GM12878 (cell line): ENCODE measurements at regions not wholly inside any gene's neighbourhood (a gene's known extent, or its start where the extent isn't known, plus 50 kb on each side); places are given as distances from the start of the nearest gene placed in this dataset.

Source experiments
- ATAC-seq: fragments of 200-7000 bp; cut with Tn5 transposase; 3 replicates; pipeline ENCODE4 v1.9.1; 2020; ENCODE audit warnings: mild to moderate bottlenecking, moderate library complexity
- BruUV-seq: library from RNA; stranded (reverse); fragments of 400-500 nt; replicated peaks from 2 replicates; lab custom pipeline; 2021; lab: Mats Ljungman, UMichigan
- CTCF ChIA-PET: fragments of 300-600 bp; sonication (Branson Sonifier 250); formaldehyde crosslinking; extraction: SDS; loops from one replicate; lab custom pipeline; 2021; ENCODE audit warnings: inconsistent platforms; lab: Yijun Ruan, JAX
- POLR2A ChIA-PET: fragments of 350-600 bp; formaldehyde crosslinking; extraction: SDS; loops from one replicate; lab custom pipeline; 2021; ENCODE audit warnings: inconsistent platforms; lab: Charles Lee
- RAD21 ChIA-PET: fragments of 300-600 bp; sonication (Branson Sonifier 250); formaldehyde crosslinking; loops from one replicate; lab custom pipeline; 2023; ENCODE audit warnings: antibody characterized with exemption; ENCODE audit not compliant: unreplicated experiment; lab: Charles Lee
- SMC1A ChIA-PET: fragments of 300-600 bp; sonication (Branson Sonifier 250); formaldehyde crosslinking; loops from one replicate; lab custom pipeline; 2023; ENCODE audit not compliant: unreplicated experiment, uncharacterized antibody; lab: Charles Lee
- DNase-seq: peaks from one replicate; pipeline ENCODE4 v3.0.0-alpha.2; 2011; ENCODE audit warnings: low read depth, low spot score
- FAIRE-seq: peaks from 3 replicates; lab custom pipeline; 2011; peaks lifted over from hg19 to GRCh38; lab: Jason Lieb, UNC
- H2AFZ ChIP-seq: 2 replicates; pipeline ENCODE4 v1.6.0; 2011; ENCODE audit warnings: low read depth, low read length, control low read depth; ENCODE audit not compliant: control insufficient read depth
- H3K27ac ChIP-seq: 2 replicates; pipeline ENCODE4 v1.5.1; 2011; ENCODE audit warnings: control low read depth; ENCODE audit not compliant: control insufficient read depth, insufficient read depth
- H3K27me3 ChIP-seq, 2 experiments: replicated peaks in 1 of 2; 2 replicates each; pipeline versions ENCODE4 v1.6.0 to v1.6.1; 2011; ENCODE audit warnings: low read length in 1 of 2; ENCODE audit not compliant: control insufficient read depth in 2 of 2, insufficient read depth in 2 of 2
- H3K36me3 ChIP-seq, 2 experiments: 2 replicates each; pipeline ENCODE4 v1.5.1; 2011; ENCODE audit warnings: low read length in 1 of 2; ENCODE audit not compliant: control insufficient read depth in 2 of 2, insufficient read depth in 2 of 2
- H3K4me1 ChIP-seq: 2 replicates; pipeline ENCODE4 v1.6.1; 2011; ENCODE audit warnings: mild to moderate bottlenecking, low read length, moderate library complexity, mixed read lengths; ENCODE audit not compliant: control insufficient read depth, insufficient read depth
- H3K4me2 ChIP-seq: 2 replicates; pipeline ENCODE4 v1.6.0; 2011; ENCODE audit warnings: control low read depth; ENCODE audit not compliant: control insufficient read depth, insufficient read depth
- H3K4me3 ChIP-seq: fragments of 200-600 bp; sonication (generic); 2 replicates; pipeline ENCODE4 v1.5.1; 2016
- H3K79me2 ChIP-seq: 2 replicates; pipeline ENCODE4 v1.6.0; 2011; ENCODE audit warnings: low read length; ENCODE audit not compliant: control insufficient read depth, insufficient read depth
- H3K9ac ChIP-seq: 2 replicates; pipeline ENCODE4 v1.8.0; 2011; ENCODE audit warnings: low read length, control low read depth, mixed read lengths; ENCODE audit not compliant: control insufficient read depth, insufficient read depth
- H3K9me3 ChIP-seq: replicated peaks from 3 replicates; pipeline ENCODE4 v1.5.1; 2011; ENCODE audit warnings: mild to moderate bottlenecking, low read length; ENCODE audit not compliant: control insufficient read depth, insufficient read depth
- H4K20me1 ChIP-seq: 2 replicates; pipeline ENCODE4 v1.6.0; 2011; ENCODE audit not compliant: control insufficient read depth, insufficient read depth
- BCL3 ChIP-seq: IDR thresholded peaks from 2 replicates; pipeline ENCODE4 v1.6.1; 2011; ENCODE audit warnings: borderline replicate concordance, low read depth, mild to moderate bottlenecking, moderate library complexity, low read length; ENCODE audit not compliant: insufficient read depth, poor library complexity, severe bottlenecking
- CBX5 ChIP-seq: sonication (generic); IDR thresholded peaks from 2 replicates; pipeline ENCODE4 v1.6.1; 2016; ENCODE audit warnings: low read depth, moderate library complexity, mild to moderate bottlenecking, inconsistent platforms
- CHD1 ChIP-seq: IDR thresholded peaks from 2 replicates; pipeline ENCODE4 v1.6.1; 2012; ENCODE audit warnings: low read depth, low read length, improper control_type of control experiment
- E2F4 ChIP-seq: IDR thresholded peaks from 2 replicates; pipeline ENCODE4 v1.6.1; 2012; ENCODE audit warnings: low read depth, low read length, improper control_type of control experiment
- ELK1 ChIP-seq: IDR thresholded peaks from 2 replicates; pipeline ENCODE4 v1.6.1; 2012; ENCODE audit warnings: low read depth, low read length, improper control_type of control experiment
- ETV6 ChIP-seq, 2 experiments: fragments of 450-650 bp in 1 of 2; IDR thresholded peaks in 1 of 2; conservative IDR thresholded peaks in 1 of 2; 2 replicates each; pipeline ENCODE4 v1.6.1; 2014; ENCODE audit warnings: antibody characterized with exemption in 1 of 2, borderline replicate concordance in 1 of 2, low read depth in 1 of 2, mild to moderate bottlenecking in 1 of 2, moderate library complexity in 1 of 2
- FOS ChIP-seq: IDR thresholded peaks from 3 replicates; pipeline ENCODE4 v1.6.1; 2011; ENCODE audit warnings: borderline replicate concordance; ENCODE audit not compliant: insufficient read length; ENCODE audit errors: extremely low read depth
- KDM1A ChIP-seq: fragments of 200-600 bp; sonication (generic); IDR thresholded peaks from 2 replicates; pipeline ENCODE4 v1.6.1; 2016; ENCODE audit warnings: borderline replicate concordance
- MXI1 ChIP-seq: fragments of 150-350 bp; IDR thresholded peaks from 2 replicates; pipeline ENCODE4 v1.6.1; 2011; ENCODE audit warnings: low read depth, mild to moderate bottlenecking, inconsistent platforms, low read length, improper control_type of control experiment
- NBN ChIP-seq: fragments of 450-650 bp; IDR thresholded peaks from 2 replicates; pipeline ENCODE4 v1.6.1; 2016
- NFYA ChIP-seq: IDR thresholded peaks from 2 replicates; pipeline ENCODE4 v1.6.1; 2011; ENCODE audit warnings: low read depth, mild to moderate bottlenecking, low read length, improper control_type of control experiment, borderline replicate concordance
- NFYB ChIP-seq: IDR thresholded peaks from 2 replicates; pipeline ENCODE4 v1.6.1; 2011; ENCODE audit warnings: low read depth, mild to moderate bottlenecking, low read length, improper control_type of control experiment, moderate library complexity; ENCODE audit not compliant: insufficient read depth
- NR2F1 ChIP-seq: fragments of 450-650 bp; conservative IDR thresholded peaks from 2 replicates; pipeline ENCODE4 v1.6.1; 2017; ENCODE audit warnings: mild to moderate bottlenecking
- RBBP5 ChIP-seq: fragments of 200-600 bp; sonication (generic); conservative IDR thresholded peaks from 2 replicates; pipeline ENCODE4 v1.6.1; 2016
- ZBTB11 ChIP-seq: fragments of 450-650 bp; formaldehyde crosslinking; IDR thresholded peaks from 2 replicates; pipeline ENCODE4 v1.5.0; 2022; ENCODE audit warnings: mild to moderate bottlenecking, missing genetic modification characterization
- WGBS: methylation state at CpG from one replicate; pipeline ENCODE4 v1.1.6; 2016; ENCODE audit warnings: low lambda C conversion rate; ENCODE audit not compliant: insufficient replicate concordance, insufficient coverage; ENCODE audit errors: missing lambda C conversion rate; 5-methylcytosine and 5-hydroxymethylcytosine counted together
- in situ Hi-C: fragments of 300-500 bp; cut with MboI; formaldehyde crosslinking; loops from 9 replicates; pipeline ENCODE4 v1.14.3; 2018; ENCODE audit warnings: mixed read lengths
- intact Hi-C: fragments of 100-400 bp; cut with micrococcal nuclease; formaldehyde crosslinking; loops from one replicate; pipeline ENCODE4 v1.14.2; 2022; ENCODE audit not compliant: unreplicated experiment
- TF ChIP-seq, protein P1 (sequence below): IDR thresholded peaks from 2 replicates; pipeline ENCODE4 v1.6.1; 2011; ENCODE audit warnings: mild to moderate bottlenecking, low read depth, low read length, moderate library complexity; ENCODE audit not compliant: insufficient replicate concordance

DNA sequence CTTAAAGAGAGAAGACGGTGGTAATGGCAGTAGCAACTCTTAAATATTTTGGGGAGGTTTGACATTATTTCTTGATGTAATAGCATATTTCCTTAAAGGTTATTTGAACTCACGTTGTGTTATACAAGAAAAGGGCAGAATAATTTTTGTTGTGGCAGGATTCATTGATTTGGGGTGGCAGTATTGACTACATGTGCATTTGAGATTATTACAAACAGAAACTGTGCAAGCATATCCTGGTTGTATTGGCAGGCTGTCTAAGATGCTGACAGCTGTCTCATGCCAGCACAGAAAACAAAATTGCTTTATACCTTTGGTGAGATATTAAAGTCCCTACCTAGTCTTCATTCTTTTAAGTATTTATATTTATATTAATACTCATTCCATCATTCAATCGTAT is 300.7 kb upstream of the MAGEC2 start:
- H3K4me3 ChIP-seq, result no peak overlapping the region
- ATAC-seq (no peak), DNase-seq (no peak), FAIRE-seq (no peak)
- BruUV-seq, result no TSS peak
- no peaks in the 10 kb centered on the region for H3K4me1 ChIP-seq
- intact Hi-C loops, result no loop called here
- no peaks in the 10 kb centered on the region for H3K79me2 ChIP-seq
- H3K27ac ChIP-seq, result no peak overlapping the region
- ChIA-PET SMC1A (no interaction called here), RAD21 (no interaction called here), CTCF (no interaction called here), POLR2A (no interaction called here)
- no peak overlapping the region for H3K4me2 ChIP-seq
- WGBS, result 0% methylated on average over 3 of the region's 3 CpGs
- H3K36me3 ChIP-seq, result no peaks in the 10 kb centered on the region
- H3K27me3 ChIP-seq, result no peaks in the 10 kb centered on the region
- H3K9ac ChIP-seq, result no peak overlapping the region
- no peaks in the 10 kb centered on the region for H3K9me3 ChIP-seq
- TF ChIP-seq RBBP5 (no peak), CBX5 (no peak), ZBTB11 (CRISPR knock-in tag) (no peak), ELK1 (no peak), ETV6 (conservative IDR thresholded peaks at IDR 0.05 in 1 of 2, IDR thresholded peaks at IDR 0.05 in 1 of 2; ENCODE audit: borderline replicate concordance in 1 of 2, low read depth in 1 of 2) (no peak), E2F4 (no peak), CHD1 (no peak), NFYA (no peak), NFYB (no peak), NR2F1 (no peak), NBN (no peak), FOS (no peak), BCL3 (no peak), MXI1 (no peak), KDM1A (no peak)
- TF ChIP-seq, protein P1, sequence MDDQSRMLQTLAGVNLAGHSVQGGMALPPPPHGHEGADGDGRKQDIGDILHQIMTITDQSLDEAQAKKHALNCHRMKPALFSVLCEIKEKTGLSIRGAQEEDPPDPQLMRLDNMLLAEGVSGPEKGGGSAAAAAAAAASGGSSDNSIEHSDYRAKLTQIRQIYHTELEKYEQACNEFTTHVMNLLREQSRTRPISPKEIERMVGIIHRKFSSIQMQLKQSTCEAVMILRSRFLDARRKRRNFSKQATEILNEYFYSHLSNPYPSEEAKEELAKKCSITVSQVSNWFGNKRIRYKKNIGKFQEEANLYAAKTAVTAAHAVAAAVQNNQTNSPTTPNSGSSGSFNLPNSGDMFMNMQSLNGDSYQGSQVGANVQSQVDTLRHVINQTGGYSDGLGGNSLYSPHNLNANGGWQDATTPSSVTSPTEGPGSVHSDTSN, result no peak
- in situ Hi-C loops, result no loop called here
- H4K20me1 ChIP-seq, result no peaks in the 10 kb centered on the region
- no peak overlapping the region for H2AFZ ChIP-seq
